Spleen (tissue), 7 donors: ENCODE measurements at regions not wholly inside any gene's neighbourhood (a gene's known extent, or its start where the extent isn't known, plus 50 kb on each side); places are given as distances from the start of the nearest gene placed in this dataset.

Experiments used
- POLR2AphosphoS5 ChIP-seq, 3 donors: sonication (generic); formaldehyde crosslinking; IDR thresholded peaks; one replicate each; pipeline ENCODE4 v1.5.1; 2017; ENCODE audit warnings: antibody characterized with exemption in 3 of 3
- TF ChIP-seq, protein P1 (sequence below), 11 experiments: fragments of 200-600 bp in 7 of 11; fragments of 450-650 bp in 4 of 11; sonication (generic) in 4 of 11; IDR thresholded peaks in 8 of 11; conservative IDR thresholded peaks in 3 of 11; 1 replicate in 7 of 11; 2 replicates in 4 of 11; pipeline versions ENCODE4 v1.4.0 to v1.8.0; 2016 to 2021; ENCODE audit warnings: antibody characterized with exemption in 11 of 11, inconsistent platforms in 4 of 11, mild to moderate bottlenecking in 1 of 11
- donor health status: DM: no; HTN: no; CAD: no; lungs with moderate emphysema.
- donor health status: DM: no; HTN: no; CAD: no.
- donor health status: DM: no; HTN: no; CAD: no.

DNA sequence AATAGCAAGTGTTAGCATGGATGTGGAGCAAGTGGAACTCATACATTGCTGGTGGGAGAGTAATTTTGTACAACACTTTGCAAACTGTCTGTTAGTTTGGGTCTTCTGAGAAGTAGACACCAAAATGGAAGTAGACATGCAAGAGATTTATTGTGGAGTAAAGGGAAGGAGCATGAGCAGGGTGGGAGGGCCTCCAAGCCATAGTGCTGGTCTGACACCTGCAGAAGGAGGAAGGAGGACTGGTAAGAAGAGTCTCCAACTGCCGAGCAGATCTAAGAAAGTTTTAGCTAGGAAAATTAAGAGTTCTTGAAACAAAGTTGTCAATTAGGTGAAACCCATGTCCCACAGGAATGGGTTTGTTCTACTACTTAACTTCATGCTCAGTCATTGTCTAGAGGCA lies 64.0 kb upstream of the DDIT4L start:
- no peak for TF ChIP-seq POLR2AphosphoS5 (IDR thresholded peaks at IDR 0.05)
- TF ChIP-seq, protein P1, sequence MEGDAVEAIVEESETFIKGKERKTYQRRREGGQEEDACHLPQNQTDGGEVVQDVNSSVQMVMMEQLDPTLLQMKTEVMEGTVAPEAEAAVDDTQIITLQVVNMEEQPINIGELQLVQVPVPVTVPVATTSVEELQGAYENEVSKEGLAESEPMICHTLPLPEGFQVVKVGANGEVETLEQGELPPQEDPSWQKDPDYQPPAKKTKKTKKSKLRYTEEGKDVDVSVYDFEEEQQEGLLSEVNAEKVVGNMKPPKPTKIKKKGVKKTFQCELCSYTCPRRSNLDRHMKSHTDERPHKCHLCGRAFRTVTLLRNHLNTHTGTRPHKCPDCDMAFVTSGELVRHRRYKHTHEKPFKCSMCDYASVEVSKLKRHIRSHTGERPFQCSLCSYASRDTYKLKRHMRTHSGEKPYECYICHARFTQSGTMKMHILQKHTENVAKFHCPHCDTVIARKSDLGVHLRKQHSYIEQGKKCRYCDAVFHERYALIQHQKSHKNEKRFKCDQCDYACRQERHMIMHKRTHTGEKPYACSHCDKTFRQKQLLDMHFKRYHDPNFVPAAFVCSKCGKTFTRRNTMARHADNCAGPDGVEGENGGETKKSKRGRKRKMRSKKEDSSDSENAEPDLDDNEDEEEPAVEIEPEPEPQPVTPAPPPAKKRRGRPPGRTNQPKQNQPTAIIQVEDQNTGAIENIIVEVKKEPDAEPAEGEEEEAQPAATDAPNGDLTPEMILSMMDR (IDR thresholded peaks at IDR 0.05 in 8 of 11, conservative IDR thresholded peaks at IDR 0.05 in 3 of 11): no peak
